NCI-H2029 (cell line): ENCODE measurements at regions not wholly inside any gene's neighbourhood (a gene's known extent, or its start where the extent isn't known, plus 50 kb on each side); places are given as distances from the start of the nearest gene placed in this dataset.

Experiments
- DNase-seq: peaks from one replicate; lab custom pipeline; 2025; lab: John Stamatoyannopoulos, UW

- no peak for DNase-seq
Observed at GRCh38 chr5:89417990-89418389, 535.0 kb upstream of the MEF2C start.

GRCh38 chr5:89417515-89417914, 534.5 kb upstream of the MEF2C start:
- no peak for DNase-seq

- no peak for DNase-seq
Observed at GRCh38 chr5:89411891-89412290, 528.9 kb upstream of the MEF2C start.

GRCh38 chr5:89407054-89407453, 524.1 kb upstream of the MEF2C start:
- no peak for DNase-seq

- DNase-seq, result no peak
Observed at GRCh38 chr5:89401659-89402058, 518.7 kb upstream of the MEF2C start.

- DNase-seq, result no peak
Observed at GRCh38 chr5:89401012-89401411, 518.0 kb upstream of the MEF2C start.

GRCh38 chr5:89399548-89399947, 516.6 kb upstream of the MEF2C start:
- DNase-seq, result no peak

GRCh38 chr5:89397096-89397495, 514.1 kb upstream of the MEF2C start:
- DNase-seq, result no peak

GRCh38 chr5:89396278-89396954, 513.4 kb upstream of the MEF2C start:
- DNase-seq, result no peak

GRCh38 chr5:89395111-89395510, 512.1 kb upstream of the MEF2C start:
- DNase-seq, result no peak

- no peak for DNase-seq
Observed at GRCh38 chr5:89388872-89389271, 505.9 kb upstream of the MEF2C start.

GRCh38 chr5:89384391-89384790, 501.4 kb upstream of the MEF2C start:
- no peak for DNase-seq

GRCh38 chr5:89380635-89381034, 497.7 kb upstream of the MEF2C start:
- DNase-seq, result no peak

- no peak for DNase-seq
Observed at GRCh38 chr5:89377767-89378455, 494.9 kb upstream of the MEF2C start.

GRCh38 chr5:89374818-89375521, 492.0 kb upstream of the MEF2C start:
- peak; percentile 13 for DNase-seq

- DNase-seq, result peak; percentile 75
Observed at GRCh38 chr5:89374144-89374784, 491.3 kb upstream of the MEF2C start.

- no peak for DNase-seq
Observed at GRCh38 chr5:89372176-89372575, 489.2 kb upstream of the MEF2C start.

- DNase-seq, result no peak
Observed at GRCh38 chr5:89371646-89372045, 488.7 kb upstream of the MEF2C start.

- DNase-seq, result no peak
Observed at GRCh38 chr5:89359046-89359445, 476.1 kb upstream of the MEF2C start.

GRCh38 chr5:89353837-89354551, 471.0 kb upstream of the MEF2C start:
- DNase-seq, result no peak

- DNase-seq, result no peak
Observed at GRCh38 chr5:89351975-89352374, 469.0 kb upstream of the MEF2C start.

- no peak for DNase-seq
Observed at GRCh38 chr5:89351222-89351621, 468.2 kb upstream of the MEF2C start.
